Mesenchymal stem cell (in vitro differentiated cells and primary cell): ENCODE measurements at regions not wholly inside any gene's neighbourhood (a gene's known extent, or its start where the extent isn't known, plus 50 kb on each side); places are given as distances from the start of the nearest gene placed in this dataset.

Source experiments
- DNase-seq: peaks from one replicate; pipeline ENCODE4 v3.0.0-alpha.2; 2013
- H2AFZ ChIP-seq: one replicate; pipeline ENCODE4 v1.6.1; 2013; ENCODE audit warnings: low read depth, mild to moderate bottlenecking, control low read depth, inconsistent platforms, low read length, moderate library complexity
- H2AK5ac ChIP-seq: 2 replicates; pipeline ENCODE4 v1.6.1; 2013; ENCODE audit warnings: low read length, moderate library complexity, mild to moderate bottlenecking, inconsistent platforms; ENCODE audit not compliant: severe bottlenecking
- H2BK120ac ChIP-seq: one replicate; pipeline ENCODE4 v1.6.1; 2013; ENCODE audit warnings: low read depth, mild to moderate bottlenecking, inconsistent platforms, low read length, moderate library complexity
- H2BK12ac ChIP-seq, 2 experiments: one replicate each; pipeline ENCODE4 v1.6.1; 2013; ENCODE audit warnings: inconsistent platforms in 2 of 2, low read length in 2 of 2, mild to moderate bottlenecking in 2 of 2, moderate library complexity in 2 of 2, control low read depth in 1 of 2
- H2BK15ac ChIP-seq: one replicate; pipeline ENCODE4 v1.6.1; 2013; ENCODE audit warnings: mild to moderate bottlenecking, low read depth, inconsistent platforms; ENCODE audit not compliant: poor library complexity, severe bottlenecking
- H2BK5ac ChIP-seq: 2 replicates; pipeline ENCODE4 v1.6.1; 2013; ENCODE audit warnings: low read depth, mild to moderate bottlenecking, low read length, control low read depth, inconsistent platforms; ENCODE audit not compliant: poor library complexity, severe bottlenecking
- H3K14ac ChIP-seq, 2 experiments: one replicate each; pipeline ENCODE4 v1.6.1; 2013; ENCODE audit warnings: inconsistent platforms in 2 of 2, low read length in 2 of 2, control low read depth in 1 of 2, mild to moderate bottlenecking in 1 of 2, moderate library complexity in 1 of 2
- H3K18ac ChIP-seq, 2 experiments: one replicate each; pipeline ENCODE4 v1.6.1; 2013; ENCODE audit warnings: inconsistent platforms in 2 of 2, low read length in 2 of 2, control low read depth in 1 of 2, low read depth in 1 of 2, mild to moderate bottlenecking in 1 of 2
- H3K23ac ChIP-seq, 2 experiments: one replicate each; pipeline ENCODE4 v1.6.1; 2013; ENCODE audit warnings: inconsistent platforms in 2 of 2, low read length in 2 of 2, mild to moderate bottlenecking in 2 of 2, moderate library complexity in 2 of 2, control low read depth in 1 of 2
- H3K27ac ChIP-seq: 2 replicates; pipeline ENCODE4 v1.5.1; 2013; ENCODE audit warnings: mild to moderate bottlenecking, moderate library complexity, low read length, control low read depth, inconsistent platforms; ENCODE audit not compliant: poor library complexity, severe bottlenecking
- H3K27me3 ChIP-seq, 2 experiments: 2 replicates each; pipeline versions ENCODE4 v1.6.1 to v1.7.0; 2013; ENCODE audit warnings: low read length in 2 of 2, mild to moderate bottlenecking in 2 of 2, moderate library complexity in 2 of 2, control low read depth in 1 of 2, inconsistent platforms in 1 of 2; ENCODE audit not compliant: control insufficient read depth in 1 of 2, insufficient read depth in 1 of 2
- H3K36me3 ChIP-seq, 2 experiments: 2 replicates each; pipeline versions ENCODE4 v1.6.1 to v1.7.0; 2013; ENCODE audit warnings: low read length in 2 of 2, control low read depth in 1 of 2, inconsistent platforms in 1 of 2, low read depth in 1 of 2, mild to moderate bottlenecking in 1 of 2; ENCODE audit not compliant: insufficient read depth in 2 of 2, control insufficient read depth in 1 of 2
- H3K4ac ChIP-seq, 2 experiments: one replicate each; pipeline ENCODE4 v1.6.1; 2013; ENCODE audit warnings: inconsistent platforms in 2 of 2, low read length in 2 of 2, mild to moderate bottlenecking in 2 of 2, moderate library complexity in 2 of 2, control low read depth in 1 of 2, low read depth in 1 of 2
- H3K4me1 ChIP-seq: 2 replicates; pipeline ENCODE4 v1.6.1; 2013; ENCODE audit warnings: low read depth, low read length, control low read depth; ENCODE audit not compliant: control insufficient read depth, insufficient read depth
- H3K4me2 ChIP-seq: 2 replicates; pipeline ENCODE4 v1.6.1; 2013; ENCODE audit warnings: low read length, mild to moderate bottlenecking, inconsistent platforms; ENCODE audit not compliant: poor library complexity, severe bottlenecking
- H3K4me3 ChIP-seq, 2 experiments: 2 replicates each; pipeline versions ENCODE4 v1.5.1 to v1.7.0; 2013; ENCODE audit warnings: low read length in 2 of 2, mild to moderate bottlenecking in 2 of 2, control low read depth in 1 of 2, low read depth in 1 of 2; ENCODE audit not compliant: insufficient read depth in 1 of 2
- H3K79me1 ChIP-seq: replicated peaks from 2 replicates; pipeline ENCODE4 v1.6.1; 2013; ENCODE audit warnings: mild to moderate bottlenecking, control low read depth, low read length, inconsistent platforms; ENCODE audit not compliant: poor library complexity, severe bottlenecking
- H3K9ac ChIP-seq: 2 replicates; pipeline ENCODE4 v1.7.0; 2013; ENCODE audit warnings: mild to moderate bottlenecking, low read length, moderate library complexity
- H3K9me3 ChIP-seq: 2 replicates; pipeline ENCODE4 v1.7.0; 2013; ENCODE audit warnings: mild to moderate bottlenecking, low read length; ENCODE audit not compliant: control insufficient read depth
- H4K8ac ChIP-seq: one replicate; pipeline ENCODE4 v1.6.1; 2013; ENCODE audit warnings: inconsistent platforms, mild to moderate bottlenecking, low read length, moderate library complexity
- H4K91ac ChIP-seq: one replicate; pipeline ENCODE4 v1.6.1; 2013; ENCODE audit warnings: mild to moderate bottlenecking, low read length, inconsistent platforms
- WGBS: methylation state at CpG from one replicate; pipeline ENCODE4 v1.1.7; 2013; ENCODE audit warnings: mixed read lengths; 5-methylcytosine and 5-hydroxymethylcytosine counted together

- H3K4me1 ChIP-seq, result no peaks in the 10 kb centered on the region
- no peaks in the 10 kb centered on the region for H3K27me3 ChIP-seq
- no peak overlapping the region for H2BK12ac ChIP-seq
- H3K4ac ChIP-seq, result no peak overlapping the region
- H4K91ac ChIP-seq, result no peak overlapping the region
- no peak overlapping the region for H3K23ac ChIP-seq
- no peak overlapping the region for H3K9ac ChIP-seq
- H3K9me3 ChIP-seq, result no peaks in the 10 kb centered on the region
- H3K4me3 ChIP-seq, result no peak overlapping the region
- H3K18ac ChIP-seq, result no peak overlapping the region
- H4K8ac ChIP-seq, result no peak overlapping the region
- 80% methylated on average over 4 of the region's 5 CpGs for WGBS
- H3K4me2 ChIP-seq, result no peak overlapping the region
- no peak overlapping the region for H2AFZ ChIP-seq
- H3K79me1 ChIP-seq, result no peaks in the 10 kb centered on the region
- DNase-seq, result no peak
- H3K27ac ChIP-seq, result no peak overlapping the region
- H3K14ac ChIP-seq, result no peak overlapping the region
- no peak overlapping the region for H2BK120ac ChIP-seq
- H3K36me3 ChIP-seq, result no peaks in the 10 kb centered on the region
- no peak overlapping the region for H2AK5ac ChIP-seq
- H2BK15ac ChIP-seq, result no peak overlapping the region
- no peak overlapping the region for H2BK5ac ChIP-seq
Observed at GRCh38 chr2:36172824-36173223, 182.8 kb upstream of the CRIM1 start.

DNA sequence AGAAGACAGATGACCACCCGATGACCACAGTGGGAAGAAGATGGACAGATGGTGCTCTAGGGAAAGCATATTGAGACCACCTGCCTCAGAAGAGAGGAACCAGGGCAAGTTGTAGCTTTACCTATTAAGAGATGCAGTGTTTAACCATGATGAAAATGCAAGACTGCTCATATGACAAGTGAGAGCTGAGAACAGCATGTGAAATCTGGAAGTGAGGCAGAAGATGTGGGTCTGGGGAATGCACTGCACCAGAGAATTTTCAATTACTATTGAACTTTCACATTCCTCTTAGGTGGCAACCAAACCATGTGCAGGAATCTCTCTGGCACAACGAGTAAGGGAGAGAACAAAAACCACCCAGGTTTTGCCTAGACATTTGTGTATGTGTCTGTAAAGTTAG lies 184.8 kb upstream of the CRIM1 start:
- Histone ChIP-seq H3K14ac (no peak overlapping the region), H2BK120ac (no peak overlapping the region), H3K9me3 (no peaks in the 10 kb centered on the region), H3K36me3 (no peaks in the 10 kb centered on the region), H3K4me3 (no peak overlapping the region), H2BK15ac (no peak overlapping the region), H3K4ac (no peak overlapping the region), H2BK12ac (no peak overlapping the region), H3K4me1 (no peaks in the 10 kb centered on the region), H3K27me3 (no peaks in the 10 kb centered on the region), H3K27ac (no peak overlapping the region), H2AK5ac (no peak overlapping the region), H3K18ac (no peak overlapping the region), H2BK5ac (no peak overlapping the region), H3K23ac (no peak overlapping the region), H3K4me2 (no peak overlapping the region), H3K9ac (no peak overlapping the region), H4K8ac (no peak overlapping the region), H4K91ac (no peak overlapping the region), H3K79me1 (no peaks in the 10 kb centered on the region), H2AFZ (no peak overlapping the region)
- no peak for DNase-seq
- WGBS, result 46% methylated on average over 2 of the region's 2 CpGs

GRCh38 chr2:36169843-36170242 lies 185.7 kb upstream of the CRIM1 start:
- no peak overlapping the region for H3K14ac ChIP-seq
- H3K18ac ChIP-seq, result no peak overlapping the region
- H3K23ac ChIP-seq, result no peak overlapping the region
- DNase-seq, result no peak
- H4K8ac ChIP-seq, result no peak overlapping the region
- no peak overlapping the region for H3K9ac ChIP-seq
- H3K4ac ChIP-seq, result no peak overlapping the region
- H3K27ac ChIP-seq, result no peak overlapping the region
- no peaks in the 10 kb centered on the region for H3K4me1 ChIP-seq
- no peak overlapping the region for H2AFZ ChIP-seq
- H2BK12ac ChIP-seq, result no peak overlapping the region
- no peak overlapping the region for H3K4me2 ChIP-seq
- H2BK5ac ChIP-seq, result no peak overlapping the region
- no peak overlapping the region for H2BK120ac ChIP-seq
- no peak overlapping the region for H2BK15ac ChIP-seq
- no peaks in the 10 kb centered on the region for H3K9me3 ChIP-seq
- H3K27me3 ChIP-seq, result no peaks in the 10 kb centered on the region
- H3K79me1 ChIP-seq, result no peaks in the 10 kb centered on the region
- no peaks in the 10 kb centered on the region for H3K36me3 ChIP-seq
- 83% methylated on average over 1 of the region's 1 CpG for WGBS
- no peak overlapping the region for H4K91ac ChIP-seq
- no peak overlapping the region for H2AK5ac ChIP-seq
- H3K4me3 ChIP-seq, result no peak overlapping the region

DNA sequence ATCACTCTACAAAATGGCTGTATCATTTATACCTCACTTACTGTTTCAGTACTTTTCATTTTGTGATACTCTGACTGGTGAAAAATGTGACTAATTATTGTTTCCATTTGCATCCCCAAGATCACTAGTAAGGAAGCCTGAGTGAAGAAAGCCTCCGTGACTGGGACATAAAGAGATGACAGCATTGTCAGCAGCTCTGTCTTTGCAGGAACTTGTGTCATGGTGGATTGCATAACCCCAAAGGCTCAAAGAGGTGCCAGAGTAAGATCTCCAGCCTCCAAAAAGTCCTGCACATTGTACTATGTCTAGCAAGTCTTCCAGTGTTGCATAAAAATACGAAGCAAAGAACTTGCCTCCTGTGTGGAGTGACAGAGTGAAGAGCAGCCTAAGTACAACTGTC lies 187.5 kb upstream of the CRIM1 start:
- H2AFZ ChIP-seq, result no peak overlapping the region
- no peaks in the 10 kb centered on the region for H3K79me1 ChIP-seq
- no peak overlapping the region for H2BK12ac ChIP-seq
- no peak overlapping the region for H3K4me2 ChIP-seq
- no peak overlapping the region for H3K4me3 ChIP-seq
- H3K4ac ChIP-seq, result no peak overlapping the region
- no peak overlapping the region for H4K91ac ChIP-seq
- H3K4me1 ChIP-seq, result no peaks in the 10 kb centered on the region
- no peak overlapping the region for H3K14ac ChIP-seq
- no peak overlapping the region for H4K8ac ChIP-seq
- no peak overlapping the region for H2BK120ac ChIP-seq
- 79% methylated on average over 2 of the region's 2 CpGs for WGBS
- H2BK5ac ChIP-seq, result no peak overlapping the region
- H2AK5ac ChIP-seq, result no peak overlapping the region
- H3K9ac ChIP-seq, result no peak overlapping the region
- H3K18ac ChIP-seq, result no peak overlapping the region
- H3K23ac ChIP-seq, result no peak overlapping the region
- H3K9me3 ChIP-seq, result no peaks in the 10 kb centered on the region
- H3K27me3 ChIP-seq, result no peaks in the 10 kb centered on the region
- H2BK15ac ChIP-seq, result no peak overlapping the region
- H3K36me3 ChIP-seq, result no peaks in the 10 kb centered on the region
- no peak for DNase-seq
- H3K27ac ChIP-seq, result no peak overlapping the region
